DMS53 treated with DMSO at 0.1 percent for 48 hours (cell line): ENCODE measurements at regions not wholly inside any gene's neighbourhood (a gene's known extent, or its start where the extent isn't known, plus 50 kb on each side); places are given as distances from the start of the nearest gene placed in this dataset.

Experiments used
- DNase-seq: peaks from one replicate; lab custom pipeline; 2025; ENCODE audit not compliant: unreplicated experiment; lab: John Stamatoyannopoulos, UW

GRCh38 chr21:35768187-35768586 lies 292.1 kb downstream of the SETD4 start:
- DNase-seq: no peak

GRCh38 chr21:35764586-35764985 lies 295.7 kb downstream of the SETD4 start:
- DNase-seq: no peak

GRCh38 chr21:35764077-35764476 lies 296.2 kb downstream of the SETD4 start:
- DNase-seq: no peak

GRCh38 chr21:35754583-35754982 lies 305.7 kb downstream of the SETD4 start:
- no peak for DNase-seq

GRCh38 chr21:35753308-35753707 lies 307.0 kb downstream of the SETD4 start:
- no peak for DNase-seq

GRCh38 chr21:35751171-35751570 lies 309.2 kb downstream of the SETD4 start:
- no peak for DNase-seq

GRCh38 chr21:35749904-35750303 lies 310.4 kb downstream of the SETD4 start:
- DNase-seq: no peak

GRCh38 chr21:35748678-35749314 lies 311.5 kb downstream of the SETD4 start:
- no peak for DNase-seq

GRCh38 chr21:35743571-35743970 lies 316.8 kb downstream of the SETD4 start:
- no peak for DNase-seq

GRCh38 chr21:35738347-35738961 lies 321.9 kb downstream of the SETD4 start:
- no peak for DNase-seq

GRCh38 chr21:35737899-35738346 lies 322.4 kb downstream of the SETD4 start:
- DNase-seq: no peak

GRCh38 chr21:35737449-35737848 lies 322.9 kb downstream of the SETD4 start:
- no peak for DNase-seq

- DNase-seq: no peak
Observed at GRCh38 chr21:35732788-35733187, 327.5 kb downstream of the SETD4 start.

GRCh38 chr21:35730325-35730724 lies 330.0 kb downstream of the SETD4 start:
- no peak for DNase-seq

- DNase-seq: no peak
Observed at GRCh38 chr21:35727830-35728229, 332.5 kb downstream of the SETD4 start.

GRCh38 chr21:35724156-35724555 lies 336.2 kb downstream of the SETD4 start:
- no peak for DNase-seq

GRCh38 chr21:35721701-35722100 lies 338.6 kb downstream of the SETD4 start:
- no peak for DNase-seq

- DNase-seq: no peak
Observed at GRCh38 chr21:35720208-35720731, 340.1 kb downstream of the SETD4 start.

GRCh38 chr21:35719080-35719479 lies 341.2 kb downstream of the SETD4 start:
- no peak for DNase-seq

- DNase-seq: no peak
Observed at GRCh38 chr21:35716876-35717565, 343.3 kb downstream of the SETD4 start.

- no peak for DNase-seq
Observed at GRCh38 chr21:35713914-35714313, 346.4 kb downstream of the SETD4 start.

- no peak for DNase-seq
Observed at GRCh38 chr21:35711661-35712060, 348.7 kb downstream of the SETD4 start.
